ENCODE measurements at regions not wholly inside any gene's neighbourhood (a gene's known extent, or its start where the extent isn't known, plus 50 kb on each side); places are given as distances from the start of the nearest gene placed in this dataset.

- no peak for TF ChIP-seq CTCF (IDR thresholded peaks at IDR 0.05; ENCODE audit: insufficient read depth, low read length, poor library complexity, severe bottlenecking)
- H3K27me3 ChIP-seq (ENCODE audit: control insufficient read depth, insufficient read depth, low read length) = no peaks in the 10 kb centered on the region
- DNase-seq (ENCODE audit: low read depth) = no peak
- no peak overlapping the region for H3K4me3 ChIP-seq (ENCODE audit: low read depth, low read length)
- no peaks in the 10 kb centered on the region for H3K36me3 ChIP-seq (ENCODE audit: control insufficient read depth, insufficient read depth, low read length)
These were observed 119.5 kb upstream of the PLCXD3 start for GRCh38 chr5:41629897-41630296.

GRCh38 chr5:41625571-41625970 is 115.2 kb upstream of the PLCXD3 start:
- no peak for DNase-seq (ENCODE audit: low read depth)
- Histone ChIP-seq H3K36me3 (ENCODE audit: control insufficient read depth, insufficient read depth, low read length) (no peaks in the 10 kb centered on the region), H3K4me3 (ENCODE audit: low read depth, low read length) (no peak overlapping the region), H3K27me3 (ENCODE audit: control insufficient read depth, insufficient read depth, low read length) (no peaks in the 10 kb centered on the region)
- no peak for TF ChIP-seq CTCF (IDR thresholded peaks at IDR 0.05; ENCODE audit: insufficient read depth, low read length, poor library complexity, severe bottlenecking)

- no peaks in the 10 kb centered on the region for H3K27me3 ChIP-seq (ENCODE audit: control insufficient read depth, insufficient read depth, low read length)
- H3K36me3 ChIP-seq (ENCODE audit: control insufficient read depth, insufficient read depth, low read length) = no peaks in the 10 kb centered on the region
- DNase-seq (ENCODE audit: low read depth) = no peak
- no peak for TF ChIP-seq CTCF (IDR thresholded peaks at IDR 0.05; ENCODE audit: insufficient read depth, low read length, poor library complexity, severe bottlenecking)
- H3K4me3 ChIP-seq (ENCODE audit: low read depth, low read length) = no peak overlapping the region
These were observed 111.0 kb upstream of the PLCXD3 start for GRCh38 chr5:41621420-41621819.

GRCh38 chr5:41617843-41618515 is 107.6 kb upstream of the PLCXD3 start:
- TF ChIP-seq CTCF (IDR thresholded peaks at IDR 0.05; ENCODE audit: insufficient read depth, low read length, poor library complexity, severe bottlenecking) = no peak
- Histone ChIP-seq H3K27me3 (ENCODE audit: control insufficient read depth, insufficient read depth, low read length) (no peaks in the 10 kb centered on the region), H3K36me3 (ENCODE audit: control insufficient read depth, insufficient read depth, low read length) (no peaks in the 10 kb centered on the region), H3K4me3 (ENCODE audit: low read depth, low read length) (no peak overlapping the region)
- DNase-seq (ENCODE audit: low read depth) = no peak

GRCh38 chr5:41610386-41610785 is 100.0 kb upstream of the PLCXD3 start:
- DNase-seq (ENCODE audit: low read depth) = no peak
- TF ChIP-seq CTCF (IDR thresholded peaks at IDR 0.05; ENCODE audit: insufficient read depth, low read length, poor library complexity, severe bottlenecking) = no peak
- no peak overlapping the region for H3K4me3 ChIP-seq (ENCODE audit: low read depth, low read length)
- H3K36me3 ChIP-seq (ENCODE audit: control insufficient read depth, insufficient read depth, low read length) = no peaks in the 10 kb centered on the region
- no peaks in the 10 kb centered on the region for H3K27me3 ChIP-seq (ENCODE audit: control insufficient read depth, insufficient read depth, low read length)

GRCh38 chr5:41600731-41601130 is 90.3 kb upstream of the PLCXD3 start:
- H3K36me3 ChIP-seq (ENCODE audit: control insufficient read depth, insufficient read depth, low read length) = no peaks in the 10 kb centered on the region
- no peaks in the 10 kb centered on the region for H3K27me3 ChIP-seq (ENCODE audit: control insufficient read depth, insufficient read depth, low read length)
- H3K4me3 ChIP-seq (ENCODE audit: low read depth, low read length) = no peak overlapping the region
- no peak for DNase-seq (ENCODE audit: low read depth)
- no peak for TF ChIP-seq CTCF (IDR thresholded peaks at IDR 0.05; ENCODE audit: insufficient read depth, low read length, poor library complexity, severe bottlenecking)

Measured in kidney epithelial cell (primary cell).